ENCODE measurements at regions not wholly inside any gene's neighbourhood (a gene's known extent, or its start where the extent isn't known, plus 50 kb on each side); places are given as distances from the start of the nearest gene placed in this dataset.

DNA sequence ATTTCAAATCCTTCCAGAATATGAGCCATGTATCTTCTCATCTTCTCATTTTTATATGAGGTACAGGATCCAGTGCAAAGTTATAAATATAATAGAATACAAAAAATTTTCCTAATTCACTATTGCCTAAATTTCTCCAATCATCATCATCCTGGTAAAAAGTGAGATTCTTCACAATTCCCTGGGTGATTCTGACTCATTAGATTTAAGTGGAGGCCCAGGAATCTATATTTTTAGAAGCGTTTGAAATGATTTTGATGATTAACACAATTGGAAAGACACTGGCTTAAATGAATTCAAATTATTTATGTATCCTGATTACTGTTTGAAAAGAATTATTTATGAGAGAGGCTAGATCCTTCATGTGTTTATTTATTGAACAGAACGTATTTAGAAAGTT, 380.3 kb upstream of the PDE3A start:
- no peak for DNase-seq

DNA sequence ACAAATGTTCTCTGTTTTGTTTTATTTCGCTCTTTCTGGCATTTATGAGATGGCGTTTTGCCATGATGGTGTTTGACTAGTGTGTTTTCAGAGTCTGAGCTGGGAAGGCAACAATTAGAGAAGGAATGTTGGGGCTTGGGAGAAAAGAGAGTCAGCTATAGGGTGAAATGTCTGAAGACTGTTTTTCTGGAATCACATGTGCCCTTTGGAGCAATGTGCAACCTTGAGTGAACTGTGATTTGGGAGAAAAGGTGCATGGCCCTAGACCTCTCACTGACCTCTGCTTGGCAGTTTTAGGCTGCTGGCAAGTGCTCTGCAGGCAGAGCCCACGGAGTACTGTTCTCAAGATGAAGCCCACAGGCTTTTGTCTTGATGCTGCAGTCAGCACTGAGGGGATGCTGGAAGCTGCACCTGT, 379.9 kb upstream of the PDE3A start:
- H3K27me3 ChIP-seq = no peaks in the 10 kb centered on the region
- intact Hi-C loops (cut with DNase I) = no loop called here
- TF ChIP-seq, protein P1, sequence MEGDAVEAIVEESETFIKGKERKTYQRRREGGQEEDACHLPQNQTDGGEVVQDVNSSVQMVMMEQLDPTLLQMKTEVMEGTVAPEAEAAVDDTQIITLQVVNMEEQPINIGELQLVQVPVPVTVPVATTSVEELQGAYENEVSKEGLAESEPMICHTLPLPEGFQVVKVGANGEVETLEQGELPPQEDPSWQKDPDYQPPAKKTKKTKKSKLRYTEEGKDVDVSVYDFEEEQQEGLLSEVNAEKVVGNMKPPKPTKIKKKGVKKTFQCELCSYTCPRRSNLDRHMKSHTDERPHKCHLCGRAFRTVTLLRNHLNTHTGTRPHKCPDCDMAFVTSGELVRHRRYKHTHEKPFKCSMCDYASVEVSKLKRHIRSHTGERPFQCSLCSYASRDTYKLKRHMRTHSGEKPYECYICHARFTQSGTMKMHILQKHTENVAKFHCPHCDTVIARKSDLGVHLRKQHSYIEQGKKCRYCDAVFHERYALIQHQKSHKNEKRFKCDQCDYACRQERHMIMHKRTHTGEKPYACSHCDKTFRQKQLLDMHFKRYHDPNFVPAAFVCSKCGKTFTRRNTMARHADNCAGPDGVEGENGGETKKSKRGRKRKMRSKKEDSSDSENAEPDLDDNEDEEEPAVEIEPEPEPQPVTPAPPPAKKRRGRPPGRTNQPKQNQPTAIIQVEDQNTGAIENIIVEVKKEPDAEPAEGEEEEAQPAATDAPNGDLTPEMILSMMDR (IDR thresholded peaks at IDR 0.05) = no peak
- H3K4me3 ChIP-seq = no peak overlapping the region
- no peak overlapping the region for H3K27ac ChIP-seq
- H3K9me3 ChIP-seq = no peaks in the 10 kb centered on the region
- no peaks in the 10 kb centered on the region for H3K36me3 ChIP-seq
- ATAC-seq (no peak), DNase-seq (peak in 2 of 4 donors; percentile 13 to 23)
- H3K4me1 ChIP-seq = peaks cover 0 to 3% of the 10 kb centered on the region in 2 donors

More for the DNA sequence above, 380.3 kb upstream of the PDE3A start:
- H3K27me3 ChIP-seq = no peaks in the 10 kb centered on the region
- peaks cover 0 to 3% of the 10 kb centered on the region in 2 donors for H3K4me1 ChIP-seq
- H3K9me3 ChIP-seq = no peaks in the 10 kb centered on the region
- intact Hi-C loops (cut with DNase I) = no loop called here
- no peaks in the 10 kb centered on the region for H3K36me3 ChIP-seq
- no peak overlapping the region for H3K4me3 ChIP-seq
- no peak overlapping the region for H3K27ac ChIP-seq
- TF ChIP-seq, protein P1 (IDR thresholded peaks at IDR 0.05) = no peak
- no peak for ATAC-seq

DNA sequence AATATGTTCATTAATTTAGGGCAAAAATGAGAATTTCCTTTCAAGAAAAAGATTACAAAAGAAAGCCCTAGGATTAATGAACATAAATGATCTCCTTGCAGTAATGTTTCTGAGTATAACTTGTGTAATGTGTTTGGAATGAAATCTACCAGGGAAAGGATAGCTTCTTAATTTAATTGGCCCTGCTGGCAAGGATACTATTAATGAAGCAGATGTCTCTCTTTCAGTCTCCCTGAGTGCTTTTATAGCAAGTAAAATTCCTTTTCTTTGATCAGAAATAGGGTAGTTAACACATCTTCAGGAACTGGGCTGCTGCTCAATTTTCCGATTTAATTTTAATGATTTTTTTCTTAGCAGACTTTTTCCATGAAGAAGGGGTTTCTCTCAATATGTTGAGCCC, 379.4 kb upstream of the PDE3A start:
- no peaks in the 10 kb centered on the region for H3K9me3 ChIP-seq
- no peak overlapping the region for H3K4me3 ChIP-seq
- no peaks in the 10 kb centered on the region for H3K27me3 ChIP-seq
- intact Hi-C loops (cut with DNase I) = no loop called here
- TF ChIP-seq, protein P1 (IDR thresholded peaks at IDR 0.05) = no peak
- H3K4me1 ChIP-seq = peaks cover 0 to 3% of the 10 kb centered on the region in 2 donors
- no peaks in the 10 kb centered on the region for H3K36me3 ChIP-seq
- no peak for ATAC-seq
- DNase-seq = peak in 1 of 4 donors; percentile 7
- no peak overlapping the region for H3K27ac ChIP-seq

- intact Hi-C loops (cut with DNase I) = no loop called here
- ATAC-seq (no peak), DNase-seq (no peak)
- Histone ChIP-seq H3K4me3 (no peak overlapping the region), H3K36me3 (no peaks in the 10 kb centered on the region), H3K27me3 (no peaks in the 10 kb centered on the region), H3K9me3 (no peaks in the 10 kb centered on the region), H3K27ac (no peak overlapping the region), H3K4me1 (peaks cover 0 to 3% of the 10 kb centered on the region in 2 donors)
- TF ChIP-seq, protein P1 (IDR thresholded peaks at IDR 0.05) = no peak
These were observed 377.2 kb upstream of the PDE3A start for GRCh38 chr12:19991146-19991545.

GRCh38 chr12:19992311-19992710, 376.0 kb upstream of the PDE3A start:
- no peaks in the 10 kb centered on the region for H3K27me3 ChIP-seq
- ATAC-seq = no peak
- TF ChIP-seq, protein P1 (IDR thresholded peaks at IDR 0.05) = no peak
- H3K4me3 ChIP-seq = no peak overlapping the region
- H3K27ac ChIP-seq = no peak overlapping the region
- H3K9me3 ChIP-seq = no peaks in the 10 kb centered on the region
- intact Hi-C loops (cut with DNase I) = no loop called here
- peaks cover 0 to 3% of the 10 kb centered on the region in 2 donors for H3K4me1 ChIP-seq
- no peak for DNase-seq
- no peaks in the 10 kb centered on the region for H3K36me3 ChIP-seq

All from left lung (tissue), 4 donors.